HepG2 (cell line): ENCODE measurements at regions not wholly inside any gene's neighbourhood (a gene's known extent, or its start where the extent isn't known, plus 50 kb on each side); places are given as distances from the start of the nearest gene placed in this dataset.

Source experiments
- AHR ChIP-seq: IDR thresholded peaks from 2 replicates; pipeline ENCODE4 v1.6.1; 2018; ENCODE audit warnings: missing genetic modification reagents, missing compliant biosample characterization
- KDM5B ChIP-seq: sonication (generic); formaldehyde crosslinking; IDR thresholded peaks from 2 replicates; pipeline ENCODE4 v1.4.0; 2020; ENCODE audit warnings: missing genetic modification reagents, mild to moderate bottlenecking, borderline replicate concordance
- KLF6 ChIP-seq: IDR thresholded peaks from 2 replicates; pipeline ENCODE4 v1.8.0; 2016; ENCODE audit warnings: missing biosample characterization, missing genetic modification reagents
- MED13 ChIP-seq: sonication (generic); formaldehyde crosslinking; IDR thresholded peaks from 2 replicates; pipeline ENCODE4 v1.5.0; 2020; ENCODE audit warnings: missing genetic modification reagents
- PAWR ChIP-seq: sonication (generic); formaldehyde crosslinking; IDR thresholded peaks from 2 replicates; pipeline ENCODE4 v1.4.0; 2020; ENCODE audit warnings: missing genetic modification reagents, mild to moderate bottlenecking, borderline replicate concordance
- U2AF1 ChIP-seq: fragments of 200-400 bp; formaldehyde crosslinking; optimal IDR thresholded peaks from 2 replicates; pipeline ENCODE3; 2017; ENCODE audit warnings: mild to moderate bottlenecking, low read depth, low read length
- ZNF101 ChIP-seq: sonication (generic); formaldehyde crosslinking; IDR thresholded peaks from 2 replicates; pipeline ENCODE4 v1.4.0; 2020; ENCODE audit warnings: mild to moderate bottlenecking, low read depth, missing genetic modification reagents, borderline replicate concordance
- ZNF317 ChIP-seq: sonication (generic); formaldehyde crosslinking; IDR thresholded peaks from 2 replicates; pipeline ENCODE4 v1.5.0; 2020; ENCODE audit warnings: mild to moderate bottlenecking, missing genetic modification reagents
- ZNF652 ChIP-seq: IDR thresholded peaks from 2 replicates; pipeline ENCODE4 v1.6.1; 2016; ENCODE audit warnings: low read depth, borderline replicate concordance
- ZNF773 ChIP-seq: sonication (generic); formaldehyde crosslinking; IDR thresholded peaks from 2 replicates; pipeline ENCODE4 v1.4.0; 2020; ENCODE audit warnings: missing genetic modification reagents, borderline replicate concordance
- ZNF780A ChIP-seq: sonication (generic); formaldehyde crosslinking; IDR thresholded peaks from 2 replicates; pipeline ENCODE4 v1.8.0; 2022; ENCODE audit warnings: mild to moderate bottlenecking, missing genetic modification reagents, moderate library complexity
- ZSCAN21 ChIP-seq: sonication (generic); formaldehyde crosslinking; IDR thresholded peaks from 2 replicates; pipeline ENCODE4 v1.8.0; 2022; ENCODE audit warnings: mild to moderate bottlenecking, missing genetic modification reagents, moderate library complexity, borderline replicate concordance
- TF ChIP-seq, protein P1 (sequence below): sonication (generic); formaldehyde crosslinking; IDR thresholded peaks from 2 replicates; pipeline ENCODE4 v1.5.1; 2020; ENCODE audit warnings: mild to moderate bottlenecking, moderate library complexity, missing genetic modification reagents
- TF ChIP-seq, protein P2 (sequence below): sonication (generic); formaldehyde crosslinking; IDR thresholded peaks from 2 replicates; pipeline ENCODE4 v1.4.0; 2020; ENCODE audit warnings: missing genetic modification reagents
- TF ChIP-seq, protein P3 (sequence below): sonication (generic); formaldehyde crosslinking; IDR thresholded peaks from 2 replicates; pipeline ENCODE4 v1.5.0; 2020; ENCODE audit warnings: mild to moderate bottlenecking, missing genetic modification reagents, moderate library complexity
- TF ChIP-seq, protein P4 (sequence below): sonication (generic); formaldehyde crosslinking; IDR thresholded peaks from 2 replicates; pipeline ENCODE4 v1.8.0; 2022; ENCODE audit warnings: mild to moderate bottlenecking, missing genetic modification reagents, borderline replicate concordance
- TF ChIP-seq, protein P5 (sequence below): sonication (generic); formaldehyde crosslinking; IDR thresholded peaks from 2 replicates; pipeline ENCODE4 v1.4.0; 2020; ENCODE audit warnings: missing genetic modification reagents
- TF ChIP-seq, protein P6 (sequence below): sonication (generic); formaldehyde crosslinking; IDR thresholded peaks from 2 replicates; pipeline ENCODE4 v1.8.0; 2022; ENCODE audit warnings: missing genetic modification reagents, low read depth, mild to moderate bottlenecking, borderline replicate concordance

DNA sequence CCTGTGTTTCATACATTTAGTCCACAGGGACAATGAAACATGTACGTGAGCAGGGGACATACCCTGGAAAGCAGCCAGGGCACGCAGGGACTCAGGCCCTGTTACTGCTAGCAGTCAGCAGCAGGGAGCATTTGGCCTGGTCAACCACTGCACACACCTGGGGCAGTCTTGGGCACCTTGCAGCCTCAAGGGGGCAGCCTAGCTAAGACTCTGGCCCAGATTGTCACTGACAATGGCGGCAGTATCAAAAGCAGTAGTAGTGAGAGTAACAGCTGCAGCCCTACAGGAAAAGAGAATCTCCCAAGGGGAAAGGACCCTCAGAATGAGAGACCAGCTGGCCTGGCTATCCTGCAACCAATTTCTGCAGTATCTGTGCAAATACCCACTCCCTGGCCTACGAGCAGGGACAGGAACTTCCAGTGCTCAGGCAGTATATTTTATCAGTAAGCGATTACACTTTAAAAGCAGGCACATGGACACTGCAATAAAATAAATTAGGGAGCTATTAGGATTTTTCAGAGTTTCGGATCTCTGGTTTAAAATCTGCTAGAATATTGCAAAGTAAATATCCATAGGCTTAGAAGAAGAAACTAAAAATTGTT lies 475.6 kb downstream of the LTN1 start (continued):
- TF ChIP-seq PAWR (CRISPR knock-in tag) (no peak), ZNF773 (CRISPR knock-in tag) (no peak), ZNF101 (CRISPR knock-in tag) (no peak), KDM5B (peak; percentile 20; the same call in 1 of the 2 replicates), KLF6 (CRISPR knock-in tag) (no peak), MED13 (CRISPR knock-in tag) (no peak), ZSCAN21 (CRISPR knock-in tag) (no peak), ZNF780A (CRISPR knock-in tag) (no peak), AHR (CRISPR knock-in tag) (no peak), ZNF652 (CRISPR knock-in tag) (no peak), ZNF317 (CRISPR knock-in tag) (no peak), U2AF1 (no peak)
- TF ChIP-seq, protein P1, sequence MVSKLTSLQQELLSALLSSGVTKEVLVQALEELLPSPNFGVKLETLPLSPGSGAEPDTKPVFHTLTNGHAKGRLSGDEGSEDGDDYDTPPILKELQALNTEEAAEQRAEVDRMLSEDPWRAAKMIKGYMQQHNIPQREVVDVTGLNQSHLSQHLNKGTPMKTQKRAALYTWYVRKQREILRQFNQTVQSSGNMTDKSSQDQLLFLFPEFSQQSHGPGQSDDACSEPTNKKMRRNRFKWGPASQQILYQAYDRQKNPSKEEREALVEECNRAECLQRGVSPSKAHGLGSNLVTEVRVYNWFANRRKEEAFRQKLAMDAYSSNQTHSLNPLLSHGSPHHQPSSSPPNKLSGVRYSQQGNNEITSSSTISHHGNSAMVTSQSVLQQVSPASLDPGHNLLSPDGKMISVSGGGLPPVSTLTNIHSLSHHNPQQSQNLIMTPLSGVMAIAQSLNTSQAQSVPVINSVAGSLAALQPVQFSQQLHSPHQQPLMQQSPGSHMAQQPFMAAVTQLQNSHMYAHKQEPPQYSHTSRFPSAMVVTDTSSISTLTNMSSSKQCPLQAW (CRISPR knock-in tag), result no peak
- TF ChIP-seq, protein P2, sequence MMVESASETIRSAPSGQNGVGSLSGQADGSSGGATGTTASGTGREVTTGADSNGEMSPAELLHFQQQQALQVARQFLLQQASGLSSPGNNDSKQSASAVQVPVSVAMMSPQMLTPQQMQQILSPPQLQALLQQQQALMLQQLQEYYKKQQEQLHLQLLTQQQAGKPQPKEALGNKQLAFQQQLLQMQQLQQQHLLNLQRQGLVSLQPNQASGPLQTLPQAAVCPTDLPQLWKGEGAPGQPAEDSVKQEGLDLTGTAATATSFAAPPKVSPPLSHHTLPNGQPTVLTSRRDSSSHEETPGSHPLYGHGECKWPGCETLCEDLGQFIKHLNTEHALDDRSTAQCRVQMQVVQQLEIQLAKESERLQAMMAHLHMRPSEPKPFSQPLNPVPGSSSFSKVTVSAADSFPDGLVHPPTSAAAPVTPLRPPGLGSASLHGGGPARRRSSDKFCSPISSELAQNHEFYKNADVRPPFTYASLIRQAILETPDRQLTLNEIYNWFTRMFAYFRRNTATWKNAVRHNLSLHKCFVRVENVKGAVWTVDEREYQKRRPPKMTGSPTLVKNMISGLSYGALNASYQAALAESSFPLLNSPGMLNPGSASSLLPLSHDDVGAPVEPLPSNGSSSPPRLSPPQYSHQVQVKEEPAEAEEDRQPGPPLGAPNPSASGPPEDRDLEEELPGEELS, result no peak
- TF ChIP-seq, protein P3, sequence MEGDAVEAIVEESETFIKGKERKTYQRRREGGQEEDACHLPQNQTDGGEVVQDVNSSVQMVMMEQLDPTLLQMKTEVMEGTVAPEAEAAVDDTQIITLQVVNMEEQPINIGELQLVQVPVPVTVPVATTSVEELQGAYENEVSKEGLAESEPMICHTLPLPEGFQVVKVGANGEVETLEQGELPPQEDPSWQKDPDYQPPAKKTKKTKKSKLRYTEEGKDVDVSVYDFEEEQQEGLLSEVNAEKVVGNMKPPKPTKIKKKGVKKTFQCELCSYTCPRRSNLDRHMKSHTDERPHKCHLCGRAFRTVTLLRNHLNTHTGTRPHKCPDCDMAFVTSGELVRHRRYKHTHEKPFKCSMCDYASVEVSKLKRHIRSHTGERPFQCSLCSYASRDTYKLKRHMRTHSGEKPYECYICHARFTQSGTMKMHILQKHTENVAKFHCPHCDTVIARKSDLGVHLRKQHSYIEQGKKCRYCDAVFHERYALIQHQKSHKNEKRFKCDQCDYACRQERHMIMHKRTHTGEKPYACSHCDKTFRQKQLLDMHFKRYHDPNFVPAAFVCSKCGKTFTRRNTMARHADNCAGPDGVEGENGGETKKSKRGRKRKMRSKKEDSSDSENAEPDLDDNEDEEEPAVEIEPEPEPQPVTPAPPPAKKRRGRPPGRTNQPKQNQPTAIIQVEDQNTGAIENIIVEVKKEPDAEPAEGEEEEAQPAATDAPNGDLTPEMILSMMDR (CRISPR knock-in tag), result peak; percentile 90
- TF ChIP-seq, protein P4, sequence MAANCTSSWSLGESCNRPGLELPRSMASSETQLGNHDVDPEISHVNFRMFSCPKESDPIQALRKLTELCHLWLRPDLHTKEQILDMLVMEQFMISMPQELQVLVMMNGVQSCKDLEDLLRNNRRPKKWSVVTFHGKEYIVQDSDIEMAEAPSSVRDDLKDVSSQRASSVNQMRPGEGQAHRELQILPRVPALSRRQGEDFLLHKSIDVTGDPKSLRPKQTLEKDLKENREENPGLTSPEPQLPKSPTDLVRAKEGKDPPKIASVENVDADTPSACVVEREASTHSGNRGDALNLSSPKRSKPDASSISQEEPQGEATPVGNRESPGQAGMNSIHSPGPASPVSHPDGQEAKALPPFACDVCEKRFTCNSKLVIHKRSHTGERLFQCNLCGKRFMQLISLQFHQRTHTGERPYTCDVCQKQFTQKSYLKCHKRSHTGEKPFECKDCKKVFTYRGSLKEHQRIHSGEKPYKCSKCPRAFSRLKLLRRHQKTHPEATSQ (CRISPR knock-in tag), result no peak
- TF ChIP-seq, protein P5, sequence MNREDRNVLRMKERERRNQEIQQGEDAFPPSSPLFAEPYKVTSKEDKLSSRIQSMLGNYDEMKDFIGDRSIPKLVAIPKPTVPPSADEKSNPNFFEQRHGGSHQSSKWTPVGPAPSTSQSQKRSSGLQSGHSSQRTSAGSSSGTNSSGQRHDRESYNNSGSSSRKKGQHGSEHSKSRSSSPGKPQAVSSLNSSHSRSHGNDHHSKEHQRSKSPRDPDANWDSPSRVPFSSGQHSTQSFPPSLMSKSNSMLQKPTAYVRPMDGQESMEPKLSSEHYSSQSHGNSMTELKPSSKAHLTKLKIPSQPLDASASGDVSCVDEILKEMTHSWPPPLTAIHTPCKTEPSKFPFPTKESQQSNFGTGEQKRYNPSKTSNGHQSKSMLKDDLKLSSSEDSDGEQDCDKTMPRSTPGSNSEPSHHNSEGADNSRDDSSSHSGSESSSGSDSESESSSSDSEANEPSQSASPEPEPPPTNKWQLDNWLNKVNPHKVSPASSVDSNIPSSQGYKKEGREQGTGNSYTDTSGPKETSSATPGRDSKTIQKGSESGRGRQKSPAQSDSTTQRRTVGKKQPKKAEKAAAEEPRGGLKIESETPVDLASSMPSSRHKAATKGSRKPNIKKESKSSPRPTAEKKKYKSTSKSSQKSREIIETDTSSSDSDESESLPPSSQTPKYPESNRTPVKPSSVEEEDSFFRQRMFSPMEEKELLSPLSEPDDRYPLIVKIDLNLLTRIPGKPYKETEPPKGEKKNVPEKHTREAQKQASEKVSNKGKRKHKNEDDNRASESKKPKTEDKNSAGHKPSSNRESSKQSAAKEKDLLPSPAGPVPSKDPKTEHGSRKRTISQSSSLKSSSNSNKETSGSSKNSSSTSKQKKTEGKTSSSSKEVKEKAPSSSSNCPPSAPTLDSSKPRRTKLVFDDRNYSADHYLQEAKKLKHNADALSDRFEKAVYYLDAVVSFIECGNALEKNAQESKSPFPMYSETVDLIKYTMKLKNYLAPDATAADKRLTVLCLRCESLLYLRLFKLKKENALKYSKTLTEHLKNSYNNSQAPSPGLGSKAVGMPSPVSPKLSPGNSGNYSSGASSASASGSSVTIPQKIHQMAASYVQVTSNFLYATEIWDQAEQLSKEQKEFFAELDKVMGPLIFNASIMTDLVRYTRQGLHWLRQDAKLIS (CRISPR knock-in tag), result no peak
- TF ChIP-seq, protein P6, sequence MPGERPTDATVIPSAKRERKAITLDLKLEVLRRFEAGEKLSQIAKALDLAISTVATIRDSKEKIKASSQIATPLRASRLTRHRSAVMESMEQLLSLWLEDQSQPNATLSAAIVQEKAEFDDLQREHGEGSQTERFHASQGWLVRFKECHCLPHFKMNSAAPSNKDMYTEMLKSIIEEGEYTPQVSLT, result no peak
